IMR-90 (cell line): ENCODE measurements at regions not wholly inside any gene's neighbourhood (a gene's known extent, or its start where the extent isn't known, plus 50 kb on each side); places are given as distances from the start of the nearest gene placed in this dataset.

Experiments
- ATAC-seq: fragments of 200-7000 bp; cut with Tn5 transposase; 2 replicates; pipeline ENCODE4 v1.9.1; 2020; ENCODE audit warnings: low read depth, mild to moderate bottlenecking, moderate library complexity
- BruUV-seq: library from RNA; stranded (reverse); fragments of 400-500 nt; replicated peaks from 2 replicates; lab custom pipeline; 2021; lab: Mats Ljungman, UMichigan
- CTCF ChIA-PET: fragments of 300-600 bp; formaldehyde crosslinking; extraction: SDS; loops from one replicate; lab custom pipeline; 2021; ENCODE audit warnings: antibody characterized with exemption; lab: Yijun Ruan, JAX
- POLR2A ChIA-PET: fragments of 300-600 bp; sonication (Branson Sonifier 250); formaldehyde crosslinking; loops from one replicate; lab custom pipeline; 2022; ENCODE audit warnings: antibody characterized with exemption; ENCODE audit not compliant: unreplicated experiment; lab: Charles Lee
- DNase-seq: peaks from one replicate; pipeline ENCODE4 v3.0.0; 2013
- H2AFZ ChIP-seq: replicated peaks from 2 replicates; pipeline ENCODE3; 2013; ENCODE audit warnings: low read length, mild to moderate bottlenecking; ENCODE audit not compliant: poor library complexity
- H2AK5ac ChIP-seq: 2 replicates; pipeline ENCODE4 v1.6.1; 2013; ENCODE audit warnings: low read depth, low read length, inconsistent platforms
- H2AK9ac ChIP-seq: replicated peaks from 2 replicates; pipeline ENCODE3; 2013; ENCODE audit warnings: mild to moderate bottlenecking, low read depth, low read length, moderate library complexity; ENCODE audit not compliant: poor library complexity
- H2BK120ac ChIP-seq: 2 replicates; pipeline ENCODE4 v1.6.1; 2013; ENCODE audit warnings: low read depth, low read length, inconsistent platforms
- H2BK15ac ChIP-seq: 3 replicates; pipeline ENCODE4 v1.6.1; 2013; ENCODE audit warnings: low read depth, low read length, inconsistent platforms
- H2BK20ac ChIP-seq: 2 replicates; pipeline ENCODE4 v1.6.1; 2013; ENCODE audit warnings: low read depth, mild to moderate bottlenecking, inconsistent platforms, low read length, moderate library complexity
- H2BK5ac ChIP-seq: 2 replicates; pipeline ENCODE4 v1.6.1; 2013; ENCODE audit warnings: mild to moderate bottlenecking, low read depth, low read length, inconsistent platforms; ENCODE audit not compliant: poor library complexity, severe bottlenecking
- H3K14ac ChIP-seq: replicated peaks from 2 replicates; pipeline ENCODE4 v1.6.1; 2013; ENCODE audit warnings: low read depth, low read length, inconsistent platforms
- H3K18ac ChIP-seq: 2 replicates; pipeline ENCODE4 v1.6.1; 2013; ENCODE audit warnings: low read depth, low read length, control low read depth
- H3K23ac ChIP-seq: 2 replicates; pipeline ENCODE4 v1.6.1; 2013; ENCODE audit warnings: low read depth, low read length, inconsistent platforms
- H3K27ac ChIP-seq: 2 replicates; pipeline ENCODE4 v1.5.1; 2013; ENCODE audit warnings: mild to moderate bottlenecking, control low read depth, low read length; ENCODE audit not compliant: insufficient read depth
- H3K27me3 ChIP-seq: 2 replicates; pipeline ENCODE4 v1.6.1; 2013; ENCODE audit warnings: low read length; ENCODE audit not compliant: control insufficient read depth, insufficient read depth
- H3K36me3 ChIP-seq: 2 replicates; pipeline ENCODE4 v1.6.1; 2013; ENCODE audit warnings: low read length, mixed read lengths; ENCODE audit not compliant: control insufficient read depth, insufficient read depth
- H3K4ac ChIP-seq: 2 replicates; pipeline ENCODE4 v1.6.1; 2013; ENCODE audit warnings: low read depth, low read length, inconsistent platforms
- H3K4me1 ChIP-seq: 2 replicates; pipeline ENCODE4 v1.6.1; 2013; ENCODE audit warnings: low read length, mixed read lengths; ENCODE audit not compliant: control insufficient read depth, insufficient read depth
- H3K4me2 ChIP-seq: 2 replicates; pipeline ENCODE4 v1.6.1; 2013; ENCODE audit warnings: low read depth, mild to moderate bottlenecking, control low read depth, low read length, moderate library complexity
- H3K4me3 ChIP-seq: 2 replicates; pipeline ENCODE4 v1.5.1; 2013; ENCODE audit warnings: low read depth, mild to moderate bottlenecking, control low read depth, low read length, moderate library complexity; ENCODE audit not compliant: insufficient read depth
- H3K56ac ChIP-seq: 2 replicates; pipeline ENCODE4 v1.6.1; 2013; ENCODE audit warnings: low read length, inconsistent platforms; ENCODE audit not compliant: insufficient read depth; ENCODE audit errors: extremely low read depth
- H3K79me1 ChIP-seq, 2 experiments: 2 replicates each; pipeline ENCODE4 v1.6.1; 2013; ENCODE audit warnings: low read length in 2 of 2, inconsistent platforms in 1 of 2, low read depth in 1 of 2
- H3K9ac ChIP-seq: 2 replicates; pipeline ENCODE4 v1.6.1; 2013; ENCODE audit warnings: low read depth, low read length, control low read depth
- H3K9me1 ChIP-seq: 2 replicates; pipeline ENCODE4 v1.6.1; 2013; ENCODE audit warnings: low read length, inconsistent platforms; ENCODE audit not compliant: insufficient read depth
- H3K9me3 ChIP-seq: 2 replicates; pipeline ENCODE4 v1.6.1; 2013; ENCODE audit warnings: low read length; ENCODE audit not compliant: control insufficient read depth, insufficient read depth
- H4K20me1 ChIP-seq: 2 replicates; pipeline ENCODE4 v1.6.1; 2013; ENCODE audit warnings: low read length, inconsistent platforms; ENCODE audit not compliant: insufficient read depth
- H4K5ac ChIP-seq: 2 replicates; pipeline ENCODE4 v1.6.1; 2013; ENCODE audit warnings: mild to moderate bottlenecking, low read depth, low read length, control low read depth
- H4K8ac ChIP-seq, 2 experiments: 2 replicates each; pipeline ENCODE4 v1.6.1; 2013; ENCODE audit warnings: low read depth in 2 of 2, low read length in 2 of 2, control low read depth in 1 of 2, inconsistent platforms in 1 of 2
- H4K91ac ChIP-seq: 2 replicates; pipeline ENCODE4 v1.6.1; 2013; ENCODE audit warnings: low read depth, low read length, inconsistent platforms; ENCODE audit not compliant: insufficient read depth
- MAFK ChIP-seq: IDR thresholded peaks from 2 replicates; pipeline ENCODE4 v1.6.1; 2012; ENCODE audit warnings: low read depth, low read length, improper control_type of control experiment
- MXI1 ChIP-seq: IDR thresholded peaks from 2 replicates; pipeline ENCODE4 v1.6.1; 2012; ENCODE audit warnings: low read depth, mild to moderate bottlenecking, low read length, moderate library complexity, borderline replicate concordance
- RCOR1 ChIP-seq: IDR thresholded peaks from 2 replicates; pipeline ENCODE4 v1.6.1; 2012; ENCODE audit warnings: mild to moderate bottlenecking, low read length, improper control_type of control experiment; ENCODE audit not compliant: insufficient replicate concordance
- SMC3 ChIP-seq: fragments of 150-350 bp; IDR thresholded peaks from 2 replicates; pipeline ENCODE4 v1.6.1; 2016; ENCODE audit warnings: low read depth, mild to moderate bottlenecking, antibody characterized with exemption, low read length, moderate library complexity
- WGBS, 2 experiments: methylation state at CpG; one replicate each; pipeline versions ENCODE4 v1.1.5 to v1.1.7; 2013; ENCODE audit warnings: missing lambda C conversion rate in 2 of 2; ENCODE audit not compliant: insufficient read length in 1 of 2; ENCODE audit errors: extremely low coverage in 2 of 2; 5-methylcytosine and 5-hydroxymethylcytosine counted together
- dilution Hi-C: fragments of 300-500 bp; cut with HindIII; formaldehyde crosslinking; loops from one replicate; pipeline ENCODE4 v1.14.3; 2018; ENCODE audit warnings: low sequenced_read_pairs; ENCODE audit not compliant: unreplicated experiment
- in situ Hi-C: fragments of 300-500 bp; cut with MboI; formaldehyde crosslinking; loops from 3 replicates; pipeline ENCODE4 v1.14.3; 2019; ENCODE audit warnings: low sequenced_read_pairs, inconsistent platforms, mixed read lengths
- intact Hi-C: fragments of 100-400 bp; cut with micrococcal nuclease; formaldehyde crosslinking; loops from 2 replicates; pipeline ENCODE4 v1.10.0; 2022

GRCh38 chr3:153305189-153305588 is 143.2 kb downstream of the RAP2B start:
- DNase-seq, result no peak
- H3K14ac ChIP-seq, result no peak overlapping the region
- no peaks in the 10 kb centered on the region for H4K20me1 ChIP-seq
- H3K9me1 ChIP-seq, result no peaks in the 10 kb centered on the region
- no peak overlapping the region for H2AFZ ChIP-seq
- H3K23ac ChIP-seq, result no peak overlapping the region
- no peak overlapping the region for H3K27ac ChIP-seq
- no CpG with 5 or more reads among the region's 2 CpGs for WGBS, 2 experiments
- no peak overlapping the region for H4K91ac ChIP-seq
- no peak overlapping the region for H2BK5ac ChIP-seq
- H2AK5ac ChIP-seq, result no peak overlapping the region
- CTCF ChIA-PET, result no interaction called here
- no peaks in the 10 kb centered on the region for H3K27me3 ChIP-seq
- H3K4ac ChIP-seq, result no peak overlapping the region
- no peak overlapping the region for H2BK20ac ChIP-seq
- H3K9ac ChIP-seq, result no peak overlapping the region
- no peaks in the 10 kb centered on the region for H3K36me3 ChIP-seq
- no peak overlapping the region for H3K18ac ChIP-seq
- no peak overlapping the region for H3K4me2 ChIP-seq
- in situ Hi-C loops, result no loop called here
- ATAC-seq, result no peak
- no peak overlapping the region for H4K5ac ChIP-seq
- H2BK15ac ChIP-seq, result no peak overlapping the region
- H3K4me1 ChIP-seq, result no peaks in the 10 kb centered on the region
- TF ChIP-seq SMC3 (no peak), MXI1 (no peak), RCOR1 (no peak), MAFK (no peak)
- no peaks in the 10 kb centered on the region for H3K79me1 ChIP-seq
- H2AK9ac ChIP-seq, result no peak overlapping the region
- H3K56ac ChIP-seq, result no peak overlapping the region
- no peak overlapping the region for H3K4me3 ChIP-seq
- dilution Hi-C loops, result no loop called here
- no peaks in the 10 kb centered on the region for H3K9me3 ChIP-seq
- no peak overlapping the region for H2BK120ac ChIP-seq
- intact Hi-C loops, result no loop called here
- no peak overlapping the region for H4K8ac ChIP-seq
- no TSS peak for BruUV-seq
- POLR2A ChIA-PET, result no interaction called here
